ENCODE measurements at regions not wholly inside any gene's neighbourhood (a gene's known extent, or its start where the extent isn't known, plus 50 kb on each side); places are given as distances from the start of the nearest gene placed in this dataset.

DNA sequence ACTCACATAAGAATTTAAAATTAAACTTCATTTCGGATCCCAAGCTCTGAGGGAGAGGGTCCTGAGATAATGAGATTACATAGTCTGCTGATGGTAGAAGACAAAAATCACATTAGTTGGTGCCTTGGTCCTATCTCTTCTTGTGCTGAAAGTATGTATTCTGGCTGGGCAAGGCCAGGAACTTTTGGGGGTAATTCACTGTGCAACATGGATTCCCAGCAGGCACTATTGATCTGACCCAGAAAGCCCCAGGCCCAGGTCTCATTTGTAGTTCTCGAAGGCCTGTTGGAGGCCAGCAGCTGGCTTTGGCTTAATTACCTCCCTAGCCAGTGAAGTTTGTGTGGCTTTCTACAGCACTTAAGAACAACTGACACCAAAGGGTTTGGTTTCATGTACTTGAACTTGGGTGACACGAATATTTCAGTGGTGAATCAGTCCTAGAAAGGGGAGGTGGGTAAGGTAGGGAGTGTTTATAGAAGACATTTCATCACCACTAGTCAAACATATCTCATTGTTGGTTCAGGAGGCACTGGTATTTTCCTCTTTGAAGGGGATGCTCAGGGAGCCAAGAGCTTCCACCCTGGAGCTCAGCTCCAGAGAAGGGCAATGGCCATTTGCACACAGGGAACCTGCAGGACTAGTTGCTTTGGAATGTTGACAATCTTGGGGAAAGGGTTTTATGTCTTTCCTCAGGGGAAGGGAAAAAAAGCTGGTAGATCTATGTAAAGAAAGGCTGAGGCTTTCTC is 217.8 kb downstream of the OSR1 start:
- Histone ChIP-seq H3K4me3 (ENCODE audit: low read length) (peak overlapping the region; percentile 4; the same call in 1 of the 2 replicates), H3K27me3 (ENCODE audit: low read length) (no peaks in the 10 kb centered on the region), H2AFZ (ENCODE audit: low read length) (no peak overlapping the region), H3K9me3 (ENCODE audit: low read length) (no peaks in the 10 kb centered on the region), H3K79me2 (ENCODE audit: low read length) (no peaks in the 10 kb centered on the region), H3K27ac (ENCODE audit: low read length) (peak overlapping the region; percentile 85), H3K4me1 (ENCODE audit: insufficient read depth, low read length) (peaks cover 55% of the 10 kb centered on the region), H3K9ac (ENCODE audit: low read length) (peak overlapping the region; percentile 32; the same call in 1 of the 2 replicates), H3F3A (ENCODE audit: low read length, unreplicated experiment) (peaks cover 6% of the 10 kb centered on the region), H3K9me2 (replicated peaks; ENCODE audit: low read length) (no peaks in the 10 kb centered on the region), H3K36me3 (ENCODE audit: low read depth, low read length) (no peaks in the 10 kb centered on the region), H3K4me2 (ENCODE audit: low read length) (peak overlapping the region; percentile 70), H4K20me1 (ENCODE audit: low read length) (no peaks in the 10 kb centered on the region)
- intact Hi-C loops (cut with micrococcal nuclease) = loop anchor here (1.0 to 10.0 kb wide), 9 partner anchors 20 to 622 kb away; no protein-coding TSS in a partner anchor
- BruUV-seq (replicated peaks) = TSS peak; percentile 91
- DNase-seq = peak; percentile 99
- ChIA-PET POLR2A (ENCODE audit: unreplicated experiment) (interaction anchor here (0.5 to 0.8 kb wide), 3 partner anchors 20 to 218 kb away, joined by 3 to 6 read pairs (median 4); partner anchors contain the start of gene OSR1), CTCF (interaction anchor here (0.5 to 1.0 kb wide), 2 partner anchors 30 to 214 kb away, joined by 3 read pairs; no protein-coding TSS in a partner anchor)
- ATAC-seq = peak; percentile 94
- TF ChIP-seq EZH2 (IDR thresholded peaks at IDR 0.05; ENCODE audit: low read length, unreplicated experiment) (no peak), EZH2phosphoT487 (IDR thresholded peaks at IDR 0.05; ENCODE audit: borderline replicate concordance, low read length) (no peak), CTCF (conservative IDR thresholded peaks at IDR 0.05; ENCODE audit: low read depth, low read length) (no peak)

DNA sequence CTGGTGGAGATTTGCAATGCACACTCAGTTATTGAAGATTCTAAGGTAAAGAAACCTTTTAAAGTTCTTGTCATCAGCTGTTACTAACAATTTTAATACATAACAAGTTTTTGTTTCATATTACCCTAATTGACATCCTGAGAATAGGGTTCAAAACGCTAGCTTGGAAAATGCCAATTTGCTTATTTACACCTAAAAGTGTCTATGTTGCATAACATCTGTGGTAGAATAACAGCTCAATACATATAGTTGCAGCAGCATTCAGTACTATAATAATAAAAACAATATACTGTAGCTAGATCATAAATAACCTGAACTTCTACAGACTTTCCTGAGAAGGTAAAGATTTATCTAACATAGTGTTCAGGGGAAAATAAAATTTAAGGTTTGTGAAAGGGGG is 219.0 kb downstream of the OSR1 start:
- H3K4me1 ChIP-seq (ENCODE audit: insufficient read depth, low read length) = peaks cover 55% of the 10 kb centered on the region
- intact Hi-C loops (cut with micrococcal nuclease) = no loop called here

More for the DNA sequence above, 219.0 kb downstream of the OSR1 start:
- Histone ChIP-seq H3K79me2 (ENCODE audit: low read length) (no peaks in the 10 kb centered on the region), H3K27ac (ENCODE audit: low read length) (no peak overlapping the region), H3K4me3 (ENCODE audit: low read length) (no peak overlapping the region), H2AFZ (ENCODE audit: low read length) (no peak overlapping the region), H3K9me3 (ENCODE audit: low read length) (no peaks in the 10 kb centered on the region), H3K9me2 (replicated peaks; ENCODE audit: low read length) (no peaks in the 10 kb centered on the region), H3K36me3 (ENCODE audit: low read depth, low read length) (no peaks in the 10 kb centered on the region), H3K4me2 (ENCODE audit: low read length) (no peak overlapping the region), H3K27me3 (ENCODE audit: low read length) (no peaks in the 10 kb centered on the region), H3K9ac (ENCODE audit: low read length) (no peak overlapping the region), H4K20me1 (ENCODE audit: low read length) (no peaks in the 10 kb centered on the region), H3F3A (ENCODE audit: low read length, unreplicated experiment) (peaks cover 6% of the 10 kb centered on the region)
- POLR2A ChIA-PET (ENCODE audit: unreplicated experiment) = no interaction called here
- no peak for TF ChIP-seq EZH2phosphoT487 (IDR thresholded peaks at IDR 0.05; ENCODE audit: borderline replicate concordance, low read length)
- no peak for TF ChIP-seq EZH2 (IDR thresholded peaks at IDR 0.05; ENCODE audit: low read length, unreplicated experiment)
- TF ChIP-seq CTCF (conservative IDR thresholded peaks at IDR 0.05; ENCODE audit: low read depth, low read length) = no peak
- no peak for DNase-seq
- CTCF ChIA-PET = interaction anchor here (0.9 kb wide), 1 partner anchor 19 kb away, joined by 3 read pairs; no protein-coding TSS in a partner anchor
- BruUV-seq (replicated peaks) = no TSS peak
- ATAC-seq = no peak
